PC-3 (cell line): ENCODE measurements at regions not wholly inside any gene's neighbourhood (a gene's known extent, or its start where the extent isn't known, plus 50 kb on each side); places are given as distances from the start of the nearest gene placed in this dataset.

ENCODE experiments used
- EZH2 ChIP-seq: fragments of 300-600 bp; sonication (generic); IDR thresholded peaks from one replicate; pipeline ENCODE4 v1.6.1; 2017; ENCODE audit warnings: antibody characterized with exemption, mild to moderate bottlenecking, low read length; ENCODE audit not compliant: unreplicated experiment
- EZH2phosphoT487 ChIP-seq: fragments of 300-600 bp; sonication (generic); IDR thresholded peaks from 2 replicates; pipeline ENCODE4 v1.6.1; 2018; ENCODE audit warnings: mild to moderate bottlenecking, antibody characterized with exemption, low read length, borderline replicate concordance
- TF ChIP-seq, protein P1 (sequence below): fragments of 300-600 bp; sonication (generic); conservative IDR thresholded peaks from 2 replicates; pipeline ENCODE4 v1.5.1; 2017; ENCODE audit warnings: antibody characterized with exemption, low read depth, mild to moderate bottlenecking, low read length

DNA sequence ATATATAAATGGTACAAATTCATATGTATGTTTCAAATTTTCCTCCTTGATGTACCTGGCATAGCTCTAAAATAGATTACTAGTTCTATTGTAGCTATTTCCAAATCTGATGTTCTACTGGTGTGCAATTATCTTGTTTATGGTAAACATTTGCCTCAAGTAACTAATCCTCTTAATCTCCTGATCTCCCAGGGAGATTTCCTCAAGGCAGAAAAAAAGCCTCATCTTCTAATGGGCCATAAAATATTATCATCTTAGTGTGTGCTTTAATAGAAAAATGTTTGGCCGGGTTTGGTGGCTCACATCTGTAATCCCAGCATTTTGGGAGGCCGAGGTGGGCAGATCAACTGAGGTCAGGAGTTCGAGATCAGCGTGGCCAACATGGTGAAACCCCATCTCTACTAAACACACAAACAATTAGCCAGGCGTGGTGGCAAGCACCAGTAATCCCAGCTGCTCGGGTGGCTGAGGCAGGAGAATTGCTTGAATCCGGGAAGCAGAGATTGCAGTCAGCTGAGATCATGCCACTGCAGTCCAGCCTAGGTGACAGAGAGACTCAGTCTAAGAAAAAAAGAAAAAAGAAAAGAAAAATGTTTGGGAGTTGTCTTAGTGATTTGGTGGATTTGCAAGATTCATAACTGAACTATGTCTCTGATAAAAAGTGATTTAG lies 498.9 kb upstream of the SLITRK5 start:
- TF ChIP-seq, protein P1, sequence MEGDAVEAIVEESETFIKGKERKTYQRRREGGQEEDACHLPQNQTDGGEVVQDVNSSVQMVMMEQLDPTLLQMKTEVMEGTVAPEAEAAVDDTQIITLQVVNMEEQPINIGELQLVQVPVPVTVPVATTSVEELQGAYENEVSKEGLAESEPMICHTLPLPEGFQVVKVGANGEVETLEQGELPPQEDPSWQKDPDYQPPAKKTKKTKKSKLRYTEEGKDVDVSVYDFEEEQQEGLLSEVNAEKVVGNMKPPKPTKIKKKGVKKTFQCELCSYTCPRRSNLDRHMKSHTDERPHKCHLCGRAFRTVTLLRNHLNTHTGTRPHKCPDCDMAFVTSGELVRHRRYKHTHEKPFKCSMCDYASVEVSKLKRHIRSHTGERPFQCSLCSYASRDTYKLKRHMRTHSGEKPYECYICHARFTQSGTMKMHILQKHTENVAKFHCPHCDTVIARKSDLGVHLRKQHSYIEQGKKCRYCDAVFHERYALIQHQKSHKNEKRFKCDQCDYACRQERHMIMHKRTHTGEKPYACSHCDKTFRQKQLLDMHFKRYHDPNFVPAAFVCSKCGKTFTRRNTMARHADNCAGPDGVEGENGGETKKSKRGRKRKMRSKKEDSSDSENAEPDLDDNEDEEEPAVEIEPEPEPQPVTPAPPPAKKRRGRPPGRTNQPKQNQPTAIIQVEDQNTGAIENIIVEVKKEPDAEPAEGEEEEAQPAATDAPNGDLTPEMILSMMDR, result no peak
- TF ChIP-seq EZH2phosphoT487 (no peak), EZH2 (no peak)
